ENCODE measurements at regions not wholly inside any gene's neighbourhood (a gene's known extent, or its start where the extent isn't known, plus 50 kb on each side); places are given as distances from the start of the nearest gene placed in this dataset.
A peak's percentile ranks its signal among the peaks of the same experiment; 100 is the strongest.
"Not testable (repeated sequence)": the region's sequence is repeated elsewhere in the genome, so short reads cannot be mapped to it uniquely, and the experiment has no call there.

GRCh38 chr16:59665618-59666220, 931.6 kb upstream of the GOT2 start:
- DNase-seq: peak; percentile 12

- DNase-seq: no peak
Measured at GRCh38 chr16:59658572-59658971, 924.5 kb upstream of the GOT2 start.

- no peak for DNase-seq
Measured at GRCh38 chr16:59655031-59655430, 920.9 kb upstream of the GOT2 start.

- DNase-seq: no peak
Measured at GRCh38 chr16:59654455-59654854, 920.3 kb upstream of the GOT2 start.

GRCh38 chr16:59651662-59652061, 917.5 kb upstream of the GOT2 start:
- no peak for DNase-seq

GRCh38 chr16:59645194-59645593, 911.1 kb upstream of the GOT2 start:
- no peak for DNase-seq

- DNase-seq: no peak
Measured at GRCh38 chr16:59635674-59636073, 901.6 kb upstream of the GOT2 start.

- no peak for DNase-seq
Measured at GRCh38 chr16:59634951-59635350, 900.8 kb upstream of the GOT2 start.

- DNase-seq: no peak
Measured at GRCh38 chr16:59634004-59634579, 900.0 kb upstream of the GOT2 start.

- no peak for DNase-seq
Measured at GRCh38 chr16:59632276-59632855, 898.2 kb upstream of the GOT2 start.

GRCh38 chr16:59624381-59624780, 890.3 kb upstream of the GOT2 start:
- DNase-seq: not testable (repeated sequence)

GRCh38 chr16:59614466-59615240, 880.5 kb upstream of the GOT2 start:
- DNase-seq: no peak

- not testable (repeated sequence) for DNase-seq
Measured at GRCh38 chr16:59612910-59613620, 878.9 kb upstream of the GOT2 start.

GRCh38 chr16:59612094-59612493, 878.0 kb upstream of the GOT2 start:
- DNase-seq: no peak

- no peak for DNase-seq
Measured at GRCh38 chr16:59611556-59611955, 877.4 kb upstream of the GOT2 start.

- DNase-seq: no peak
Measured at GRCh38 chr16:59605706-59606105, 871.6 kb upstream of the GOT2 start.

GRCh38 chr16:59604354-59604753, 870.2 kb upstream of the GOT2 start:
- DNase-seq: no peak

GRCh38 chr16:59601452-59601851, 867.3 kb upstream of the GOT2 start:
- DNase-seq: no peak

GRCh38 chr16:59597269-59597668, 863.2 kb upstream of the GOT2 start:
- no peak for DNase-seq

GRCh38 chr16:59596693-59597092, 862.6 kb upstream of the GOT2 start:
- no peak for DNase-seq

- DNase-seq: no peak
Measured at GRCh38 chr16:59593194-59593661, 859.1 kb upstream of the GOT2 start.

GRCh38 chr16:59591480-59591879, 857.4 kb upstream of the GOT2 start:
- DNase-seq: no peak

GRCh38 chr16:59590845-59591244, 856.7 kb upstream of the GOT2 start:
- DNase-seq: no peak

Measured in NCI-H524 treated with DMSO at 0.1 percent for 48 hours (cell line).